NCI-H748 treated with DMSO at 0.1 percent for 48 hours (cell line): ENCODE measurements at regions not wholly inside any gene's neighbourhood (a gene's known extent, or its start where the extent isn't known, plus 50 kb on each side); places are given as distances from the start of the nearest gene placed in this dataset.

ENCODE experiments used
- DNase-seq: peaks from one replicate; lab custom pipeline; 2025; lab: John Stamatoyannopoulos, UW

GRCh38 chr13:112246731-112247470 is 129.3 kb upstream of the SPACA7 start:
- DNase-seq: no peak

GRCh38 chr13:112247471-112248405 is 128.4 kb upstream of the SPACA7 start:
- DNase-seq: no peak

DNA sequence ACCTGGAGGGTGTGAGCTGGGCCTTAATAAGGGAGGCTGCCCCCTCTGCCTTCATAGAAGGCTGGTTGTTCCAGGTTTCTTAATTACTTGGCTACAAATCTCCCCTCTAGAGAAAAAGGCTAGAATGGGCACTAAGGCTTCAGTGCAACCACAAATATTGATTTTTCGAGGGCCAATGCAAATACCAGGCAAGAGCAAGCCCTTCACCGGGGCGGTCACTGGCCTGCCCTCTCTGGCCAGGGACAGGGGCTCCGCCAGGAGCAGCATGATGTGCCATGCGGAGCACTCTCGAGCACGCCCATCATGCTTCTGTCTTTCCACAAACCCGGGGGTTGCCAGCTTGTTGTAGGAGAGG is 127.8 kb upstream of the SPACA7 start:
- DNase-seq: no peak

DNA sequence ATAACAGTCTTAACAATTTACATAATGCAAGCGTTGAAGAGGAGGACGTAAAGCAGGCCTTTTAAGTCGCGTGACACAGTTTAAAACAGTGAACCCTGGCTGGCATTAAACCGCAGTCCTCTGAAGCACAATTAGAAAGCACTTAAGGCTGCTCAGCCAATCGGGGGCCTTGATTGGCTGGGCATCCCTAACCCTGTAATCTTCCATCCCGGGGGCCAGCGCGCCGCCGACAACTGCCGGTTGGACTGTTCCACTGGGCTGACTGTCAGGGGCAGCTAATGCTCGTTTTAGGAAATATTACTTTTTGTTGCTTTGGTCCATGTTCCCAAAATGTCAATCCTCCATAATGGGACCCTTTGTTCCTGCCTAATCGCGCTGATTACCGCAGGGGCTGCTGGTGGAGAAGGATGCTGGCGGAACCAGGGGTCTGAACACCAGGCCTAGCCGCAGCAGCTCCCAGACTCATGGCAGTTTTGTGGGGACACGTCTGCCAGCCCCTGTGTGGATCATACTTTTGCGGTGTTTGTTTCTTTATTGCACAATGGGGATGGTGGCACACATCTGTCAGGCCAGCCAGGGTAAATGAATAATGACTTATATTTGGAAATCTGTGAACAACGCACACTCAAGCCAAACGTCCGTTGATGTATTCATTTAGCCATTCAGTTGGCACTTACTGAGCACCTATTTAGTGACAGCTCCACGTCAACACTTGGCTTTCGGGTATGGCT is 127.1 kb upstream of the SPACA7 start:
- DNase-seq: peak; percentile 7

DNA sequence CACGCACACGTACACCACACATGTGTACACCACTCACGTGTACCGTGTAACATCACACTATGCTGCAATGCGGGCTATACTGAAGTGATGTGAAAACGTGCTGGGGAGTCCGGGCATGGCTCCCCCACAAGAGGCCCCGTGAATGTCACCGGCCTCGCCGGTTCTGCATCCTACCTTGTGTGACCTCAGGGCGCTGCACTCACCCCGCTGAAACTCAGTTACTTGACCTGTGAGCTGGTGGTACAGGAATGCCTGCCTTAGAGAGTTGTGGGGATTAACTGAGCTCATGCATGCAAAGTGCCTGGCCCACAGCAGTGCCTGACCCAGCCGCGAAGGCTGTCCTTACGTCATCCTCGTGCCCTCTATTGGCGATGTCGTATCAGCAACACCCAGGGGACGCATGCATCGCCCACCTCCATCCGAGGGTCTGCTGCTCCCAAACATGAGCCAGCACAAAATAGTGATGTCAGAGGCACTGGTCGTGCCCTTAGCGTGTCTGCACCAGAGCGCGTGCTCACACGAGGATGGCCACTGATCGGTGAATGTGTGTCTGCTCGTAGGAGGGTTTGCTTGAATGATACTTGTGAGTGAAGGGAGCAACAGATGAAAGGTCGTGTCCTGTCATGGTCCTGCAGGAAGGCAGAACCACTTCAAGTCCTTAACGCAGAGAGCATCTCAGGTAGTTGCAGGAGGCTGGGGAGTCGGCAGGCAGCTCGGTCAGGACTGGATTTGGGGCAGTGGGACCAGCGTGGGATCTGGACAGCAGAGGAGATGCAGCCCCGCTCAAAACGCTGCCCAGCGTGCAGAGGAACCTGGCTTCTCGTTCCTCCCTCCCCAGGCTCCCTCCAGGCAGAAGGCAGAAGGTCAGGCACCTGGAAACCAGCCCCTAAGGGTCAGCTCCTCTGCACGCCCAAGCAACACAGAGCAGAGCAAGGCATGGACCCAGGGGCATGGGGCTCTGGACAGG is 126.2 kb upstream of the SPACA7 start:
- no peak for DNase-seq

DNA sequence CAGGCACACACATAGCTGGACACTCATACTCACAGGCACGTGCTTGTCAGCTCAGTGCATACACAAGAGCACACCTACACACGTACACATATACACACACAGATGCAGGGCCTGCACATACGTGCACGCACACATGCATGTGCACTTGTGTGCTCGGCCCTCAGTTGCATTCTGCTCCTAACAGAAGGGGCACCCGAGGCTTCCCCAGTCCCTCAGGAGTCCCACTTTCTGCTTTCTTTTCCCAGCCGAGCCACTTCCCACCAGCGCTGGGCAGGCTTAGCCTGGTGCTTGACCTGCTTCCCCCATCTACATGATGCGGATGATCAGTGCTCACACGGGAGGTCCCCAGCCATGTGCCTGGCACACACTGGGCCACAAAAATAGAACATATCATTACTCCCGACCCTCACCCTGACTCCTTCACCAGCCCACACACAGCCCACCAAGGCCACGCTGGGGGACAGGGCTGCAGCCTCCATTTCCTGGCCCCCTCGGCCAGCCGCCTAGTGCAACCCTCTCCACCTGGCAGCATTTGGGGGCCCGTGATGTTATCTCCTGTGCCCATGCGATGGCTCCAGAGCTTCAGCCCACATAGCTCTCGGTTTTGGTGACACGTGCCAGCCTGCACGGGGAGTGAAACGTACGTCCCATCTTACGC is 125.2 kb upstream of the SPACA7 start:
- DNase-seq: no peak

- DNase-seq: no peak
These were observed 124.1 kb upstream of the SPACA7 start for GRCh38 chr13:112251930-112252585.

GRCh38 chr13:112252804-112253590 is 123.2 kb upstream of the SPACA7 start:
- DNase-seq: no peak

DNA sequence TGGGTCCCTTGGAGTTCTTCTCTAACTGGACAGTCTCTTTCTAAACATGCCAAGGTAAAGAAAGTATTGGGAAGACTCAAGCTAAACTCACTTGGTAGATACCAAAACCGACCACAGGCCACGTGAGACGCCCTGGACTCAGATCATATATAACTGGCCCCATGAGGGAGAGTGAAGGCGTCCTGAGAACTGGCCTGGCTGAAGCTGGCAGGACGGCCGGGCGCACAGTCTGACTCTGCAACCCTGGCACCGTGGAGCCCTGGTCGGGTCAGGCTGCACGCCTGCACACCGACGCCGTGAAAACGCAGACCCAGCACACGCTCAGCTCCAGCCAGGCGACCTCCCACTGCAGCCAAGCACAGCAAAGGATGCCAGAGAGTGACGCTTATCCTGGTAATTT is 122.5 kb upstream of the SPACA7 start:
- no peak for DNase-seq

- no peak for DNase-seq
These were observed 121.9 kb upstream of the SPACA7 start for GRCh38 chr13:112254061-112254818.

- no peak for DNase-seq
These were observed 121.3 kb upstream of the SPACA7 start for GRCh38 chr13:112254900-112255299.

- no peak for DNase-seq
These were observed 120.5 kb upstream of the SPACA7 start for GRCh38 chr13:112255550-112256120.

DNA sequence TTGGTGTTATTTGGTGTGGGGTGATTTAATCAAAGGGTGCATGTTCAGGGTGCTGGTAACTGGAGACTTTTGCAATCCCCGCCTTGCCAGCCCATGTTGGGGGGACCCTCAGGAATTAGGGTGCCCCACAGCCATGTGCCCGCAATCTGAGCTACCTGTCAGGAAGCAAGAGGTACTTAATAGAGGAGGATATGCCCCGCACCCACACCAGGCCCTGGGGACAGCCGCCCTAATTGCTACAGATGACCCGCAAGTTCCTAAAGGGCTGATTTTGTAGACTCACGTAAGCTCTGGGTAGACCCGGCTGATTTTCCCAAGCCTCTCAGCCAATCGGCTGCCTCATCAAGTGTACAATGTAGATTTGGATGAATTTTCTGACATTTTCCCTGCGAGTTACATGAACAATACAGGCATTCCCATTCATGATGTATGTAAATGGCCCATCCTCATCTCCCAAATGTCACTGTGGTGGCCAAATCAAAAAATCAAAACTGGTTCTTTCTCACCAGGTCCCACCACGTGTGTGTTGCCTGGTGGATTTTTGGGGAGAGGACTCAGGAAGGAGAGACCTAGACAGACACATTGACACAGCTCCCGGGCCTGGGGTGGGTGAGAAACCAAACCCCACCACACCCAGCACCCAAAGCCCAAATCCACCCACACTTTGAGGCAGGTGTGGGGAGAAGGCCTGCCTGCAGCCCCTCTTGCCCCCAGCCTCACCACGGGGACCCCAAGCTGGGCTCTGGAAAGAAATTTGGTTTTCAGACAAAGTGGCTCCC is 119.2 kb upstream of the SPACA7 start:
- no peak for DNase-seq

GRCh38 chr13:112259511-112259910 is 116.6 kb upstream of the SPACA7 start:
- DNase-seq: no peak

GRCh38 chr13:112260108-112261055 is 115.8 kb upstream of the SPACA7 start:
- DNase-seq: no peak

DNA sequence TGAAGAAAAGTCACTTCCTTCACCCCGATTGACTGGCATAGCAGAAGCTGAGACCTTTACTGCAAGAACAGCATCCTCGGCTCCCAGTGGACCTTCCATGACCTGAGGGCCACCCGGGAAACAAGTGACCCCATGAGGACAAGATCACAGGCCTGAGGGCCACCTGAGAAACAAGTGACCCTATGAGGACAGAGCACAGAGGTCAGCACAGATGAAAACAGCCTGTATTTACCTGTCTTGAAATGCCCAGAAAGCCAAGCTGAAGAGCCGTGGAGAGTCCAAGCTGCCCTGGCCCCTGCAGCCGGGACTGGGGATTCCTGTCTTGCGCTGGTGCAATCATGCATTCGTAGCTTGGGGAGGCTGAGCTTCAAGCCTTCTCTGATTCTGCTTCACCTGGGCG is 114.2 kb upstream of the SPACA7 start:
- DNase-seq: no peak
